Astrocyte (in vitro differentiated cells and primary cell): ENCODE measurements at regions not wholly inside any gene's neighbourhood (a gene's known extent, or its start where the extent isn't known, plus 50 kb on each side); places are given as distances from the start of the nearest gene placed in this dataset.

ENCODE experiments used
- EZH2 ChIP-seq: IDR thresholded peaks from 2 replicates; pipeline ENCODE4 v1.6.1; 2012; ENCODE audit warnings: mild to moderate bottlenecking, low read length, inconsistent platforms; ENCODE audit not compliant: insufficient read depth
- TF ChIP-seq, protein P1 (sequence below): IDR thresholded peaks from 2 replicates; pipeline ENCODE4 v1.5.1; 2011; ENCODE audit warnings: low read depth, mild to moderate bottlenecking, inconsistent platforms, low read length, moderate library complexity; ENCODE audit not compliant: insufficient read depth

DNA sequence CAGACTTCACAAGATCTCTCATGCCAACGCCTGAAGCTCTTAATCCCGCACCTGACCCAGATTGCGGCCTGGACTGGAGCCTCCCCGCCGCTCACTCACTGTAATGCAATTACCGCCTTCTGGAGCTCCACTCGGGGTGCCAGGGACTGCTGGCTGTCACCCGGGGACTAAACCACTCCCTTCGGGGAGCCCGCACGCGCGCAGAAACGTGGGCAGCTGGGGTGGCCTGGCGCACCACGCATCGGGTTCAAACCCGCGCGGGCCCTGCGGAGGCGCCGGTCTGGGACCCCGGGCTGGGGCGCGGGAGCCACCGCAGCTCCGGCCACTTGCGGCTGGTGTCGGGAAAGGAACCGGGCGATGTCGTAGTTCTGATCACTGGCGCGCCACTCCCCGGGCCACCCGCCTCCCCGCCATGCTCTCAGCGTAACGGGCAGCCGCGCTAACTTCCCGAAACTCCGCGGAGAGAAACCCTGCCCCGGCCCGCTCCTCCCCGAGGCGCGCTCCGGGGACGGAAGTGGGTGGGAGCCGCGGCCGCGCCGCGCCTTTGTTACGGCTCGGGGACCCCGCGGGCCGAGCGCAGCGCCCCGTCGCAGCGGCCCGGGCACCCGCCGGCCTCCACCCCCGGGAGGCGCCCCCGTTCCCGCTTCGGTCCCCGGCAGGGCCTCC is 100.3 kb upstream of the SVIL start:
- TF ChIP-seq, protein P1, sequence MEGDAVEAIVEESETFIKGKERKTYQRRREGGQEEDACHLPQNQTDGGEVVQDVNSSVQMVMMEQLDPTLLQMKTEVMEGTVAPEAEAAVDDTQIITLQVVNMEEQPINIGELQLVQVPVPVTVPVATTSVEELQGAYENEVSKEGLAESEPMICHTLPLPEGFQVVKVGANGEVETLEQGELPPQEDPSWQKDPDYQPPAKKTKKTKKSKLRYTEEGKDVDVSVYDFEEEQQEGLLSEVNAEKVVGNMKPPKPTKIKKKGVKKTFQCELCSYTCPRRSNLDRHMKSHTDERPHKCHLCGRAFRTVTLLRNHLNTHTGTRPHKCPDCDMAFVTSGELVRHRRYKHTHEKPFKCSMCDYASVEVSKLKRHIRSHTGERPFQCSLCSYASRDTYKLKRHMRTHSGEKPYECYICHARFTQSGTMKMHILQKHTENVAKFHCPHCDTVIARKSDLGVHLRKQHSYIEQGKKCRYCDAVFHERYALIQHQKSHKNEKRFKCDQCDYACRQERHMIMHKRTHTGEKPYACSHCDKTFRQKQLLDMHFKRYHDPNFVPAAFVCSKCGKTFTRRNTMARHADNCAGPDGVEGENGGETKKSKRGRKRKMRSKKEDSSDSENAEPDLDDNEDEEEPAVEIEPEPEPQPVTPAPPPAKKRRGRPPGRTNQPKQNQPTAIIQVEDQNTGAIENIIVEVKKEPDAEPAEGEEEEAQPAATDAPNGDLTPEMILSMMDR = no peak
- no peak for TF ChIP-seq EZH2
